Stimulated activated CD4-positive, alpha-beta T cell treated with anti-CD3 and anti-CD28 coated beads, Interleukin-12 subunit alpha, Interleukin-12 subunit beta, amount 100 ng/mL, for 24 hours (primary cell): ENCODE measurements at regions not wholly inside any gene's neighbourhood (a gene's known extent, or its start where the extent isn't known, plus 50 kb on each side); places are given as distances from the start of the nearest gene placed in this dataset.
"Not testable (repeated sequence)": the region's sequence is repeated elsewhere in the genome, so short reads cannot be mapped to it uniquely, and the experiment has no call there.

Experiments used
- DNase-seq, 2 experiments: peaks; one replicate each; pipeline ENCODE4 v3.0.0-alpha.2; 2020; ENCODE audit warnings: low read depth in 2 of 2

- no peak for DNase-seq
Measured at GRCh38 chr18:4544142-4544541, 89.0 kb upstream of the DLGAP1 start.

DNA sequence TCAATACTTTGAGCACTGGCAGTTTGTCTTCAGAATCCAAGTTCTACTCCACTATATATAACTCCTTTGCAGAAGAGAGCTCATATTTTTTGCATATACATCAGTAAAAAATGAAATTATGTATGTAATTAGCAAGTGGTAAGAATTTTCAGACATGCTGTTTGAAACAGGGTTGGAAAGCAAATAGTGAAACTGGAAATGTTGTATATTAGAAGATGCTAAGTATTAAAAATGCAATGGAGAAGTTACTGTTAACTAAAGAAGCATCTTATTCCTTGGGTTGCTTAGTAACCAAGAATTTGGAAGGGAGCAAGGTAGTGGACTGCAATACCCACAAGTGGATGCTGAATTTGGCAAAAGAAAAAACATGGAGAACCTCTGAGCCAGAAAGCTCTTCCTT, 88.6 kb upstream of the DLGAP1 start:
- no peak for DNase-seq

GRCh38 chr18:4541588-4541987, 86.5 kb upstream of the DLGAP1 start:
- no peak for DNase-seq

- DNase-seq: no peak
Measured at GRCh38 chr18:4536447-4536846, 81.3 kb upstream of the DLGAP1 start.

DNA sequence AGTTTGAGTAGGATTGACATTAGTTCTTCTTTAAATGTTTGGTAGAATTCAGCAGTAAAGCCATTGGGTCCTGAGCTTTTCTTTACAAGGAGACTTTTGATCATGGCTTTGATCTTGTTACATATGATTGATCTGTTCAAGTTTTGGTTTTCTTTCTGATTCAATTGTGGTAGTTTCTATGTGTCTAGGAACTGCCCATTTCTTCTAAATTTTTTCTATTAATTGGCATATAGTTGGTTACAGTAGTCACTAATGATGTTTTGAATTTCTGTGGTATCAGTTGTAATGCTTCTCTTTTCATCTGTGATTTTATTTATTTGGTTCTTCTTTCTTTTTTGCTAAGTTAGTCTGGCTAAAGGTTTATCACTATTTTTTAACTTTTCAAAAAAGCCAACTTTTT, 73.3 kb upstream of the DLGAP1 start:
- DNase-seq: no peak

DNA sequence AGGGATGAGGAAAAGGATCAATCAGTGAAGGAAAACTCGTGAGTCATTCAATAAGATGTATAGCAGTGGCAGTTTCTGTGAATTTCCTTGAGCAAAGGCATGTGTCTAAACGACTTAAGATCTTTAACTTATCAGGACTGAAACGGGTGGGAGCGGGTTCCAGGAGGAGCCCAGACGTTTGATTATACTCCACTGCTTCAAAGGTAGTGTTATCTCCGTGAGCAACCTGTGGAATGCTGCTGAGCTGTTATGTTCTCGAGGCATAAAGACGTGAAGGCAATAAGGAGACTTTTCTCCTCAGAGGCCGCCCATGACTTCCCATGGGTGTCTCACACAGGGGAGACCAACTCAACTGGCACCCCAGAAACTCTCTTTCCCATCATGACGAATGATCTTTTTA, 72.7 kb upstream of the DLGAP1 start:
- not testable (repeated sequence) for DNase-seq

DNA sequence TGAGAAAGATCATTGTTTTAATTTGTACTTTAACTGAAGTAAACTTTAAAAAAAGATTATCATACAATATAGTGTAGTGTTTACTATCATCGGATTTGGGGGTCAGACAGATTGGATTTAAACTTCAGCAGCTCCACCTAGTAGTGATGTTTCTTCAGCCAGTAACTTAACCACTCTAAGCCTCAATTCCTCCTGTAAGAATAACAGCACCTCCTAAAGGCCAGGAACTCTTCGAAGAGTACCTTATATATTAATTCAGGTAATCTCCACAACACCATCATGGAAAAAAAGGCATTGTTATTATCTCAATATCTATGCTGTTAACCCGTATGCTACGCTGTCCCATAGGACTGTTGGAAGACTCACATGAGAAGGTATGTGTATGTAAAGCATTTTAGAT, 69.0 kb upstream of the DLGAP1 start:
- no peak for DNase-seq

DNA sequence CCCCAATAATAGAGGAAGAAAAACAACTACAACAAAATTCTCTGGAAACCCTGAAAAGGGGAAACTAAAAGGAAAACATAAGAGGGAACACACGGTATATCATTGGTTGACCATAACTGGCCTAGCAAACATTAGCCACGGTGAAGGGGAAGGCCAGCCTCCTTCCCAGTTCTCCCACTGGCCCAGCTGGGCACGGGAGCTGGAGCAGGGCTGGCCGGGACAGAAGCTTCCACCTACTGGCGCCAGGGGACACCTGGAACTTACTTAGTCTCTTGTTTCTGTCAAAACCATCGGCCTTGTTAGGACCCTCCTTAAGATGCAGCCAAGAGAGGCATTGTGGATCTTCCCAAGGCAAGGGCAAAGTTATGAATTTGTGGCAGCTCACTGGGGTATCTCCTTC, 56.1 kb upstream of the DLGAP1 start:
- no peak for DNase-seq

DNA sequence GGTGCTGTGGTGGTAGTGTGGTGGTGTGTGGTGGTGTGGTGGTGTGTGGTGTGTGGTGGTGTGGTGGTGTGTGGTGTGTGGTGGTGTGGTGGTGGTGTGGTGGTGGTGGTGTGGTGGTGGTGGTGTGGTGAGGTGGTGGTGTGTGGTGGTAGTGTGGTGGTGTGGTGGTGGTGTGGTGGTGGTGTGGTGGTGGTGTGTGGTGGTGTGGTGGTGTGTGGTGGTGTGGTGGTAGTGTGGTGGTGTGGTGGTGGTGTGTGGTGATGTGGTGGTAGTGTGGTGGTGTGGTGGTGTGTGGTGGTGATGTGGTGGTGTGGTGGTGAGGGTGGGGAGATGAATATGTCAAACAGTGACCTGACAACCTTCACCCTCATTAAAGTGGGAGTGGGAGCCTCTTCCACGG, 55.6 kb upstream of the DLGAP1 start:
- no peak for DNase-seq

GRCh38 chr18:4510160-4510559, 55.1 kb upstream of the DLGAP1 start:
- DNase-seq: no peak
